Stimulated activated CD4-positive, alpha-beta T cell treated with anti-CD3 and anti-CD28 coated beads, Interleukin-2, amount 100 ng/mL, for 48 hours (primary cell): ENCODE measurements at regions not wholly inside any gene's neighbourhood (a gene's known extent, or its start where the extent isn't known, plus 50 kb on each side); places are given as distances from the start of the nearest gene placed in this dataset.
"Not testable (repeated sequence)": the region's sequence is repeated elsewhere in the genome, so short reads cannot be mapped to it uniquely, and the experiment has no call there.

Experiments
- DNase-seq, 2 donors: peaks; one replicate each; pipeline ENCODE4 v3.0.0-alpha.2; 2020

DNA sequence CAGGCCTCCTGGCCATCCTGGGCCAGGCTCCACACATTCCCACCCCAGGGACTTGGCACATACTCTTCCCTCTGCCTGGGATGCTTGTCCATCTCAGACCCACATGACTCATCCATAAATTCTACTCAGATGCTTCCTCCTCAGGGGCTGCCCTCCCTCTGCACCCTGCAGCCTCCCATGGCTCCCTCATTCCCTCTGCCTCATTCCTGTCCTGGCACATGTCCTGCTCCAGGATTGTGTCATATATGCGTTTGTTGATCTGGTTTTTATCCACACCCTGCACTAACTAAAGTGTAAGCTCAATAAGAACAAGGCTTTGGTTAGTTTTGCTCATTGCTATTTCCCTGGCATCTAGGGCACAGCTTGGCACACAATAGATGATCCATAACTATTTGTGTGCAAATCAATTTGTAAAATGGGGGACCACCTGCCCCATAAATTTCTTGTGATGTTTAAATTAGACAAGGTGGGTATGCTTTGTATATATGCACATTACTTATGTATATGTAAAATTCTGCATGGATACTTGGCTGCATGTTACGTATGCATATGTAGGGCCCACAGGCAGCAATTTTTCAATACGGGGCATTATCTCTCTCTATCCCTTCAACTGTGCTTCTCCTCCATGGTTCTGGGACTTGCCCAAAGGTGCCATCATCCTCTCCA, 191.4 kb downstream of the PTPRU start:
- DNase-seq: no peak

DNA sequence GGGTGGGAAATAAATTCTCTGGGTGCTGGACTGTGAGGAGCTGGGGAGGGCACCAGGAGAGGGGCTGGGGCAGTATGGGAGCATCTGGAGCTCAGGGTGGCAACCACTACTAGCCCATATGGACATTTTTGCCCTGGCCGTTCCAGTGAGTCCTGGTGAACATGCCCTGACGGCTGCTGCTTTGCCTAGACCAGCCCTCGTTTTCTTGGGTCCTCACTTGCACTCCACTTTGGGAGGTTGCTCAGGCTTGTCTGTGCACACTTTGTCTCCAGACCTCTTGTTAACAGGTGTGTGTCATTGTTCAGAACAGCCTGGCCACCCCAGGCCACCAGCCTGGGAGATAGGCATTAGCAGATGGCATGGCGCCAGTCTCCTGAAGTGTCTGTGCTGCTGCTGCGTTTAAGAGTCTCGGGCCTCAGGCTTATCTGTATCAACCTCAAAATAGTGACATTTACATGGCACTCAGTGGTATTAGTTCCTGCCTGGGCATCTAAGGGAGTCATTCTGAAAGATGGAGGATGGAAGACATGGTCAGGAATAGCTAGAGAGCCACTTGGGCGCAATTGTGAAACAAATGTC, 190.5 kb downstream of the PTPRU start:
- DNase-seq: no peak

DNA sequence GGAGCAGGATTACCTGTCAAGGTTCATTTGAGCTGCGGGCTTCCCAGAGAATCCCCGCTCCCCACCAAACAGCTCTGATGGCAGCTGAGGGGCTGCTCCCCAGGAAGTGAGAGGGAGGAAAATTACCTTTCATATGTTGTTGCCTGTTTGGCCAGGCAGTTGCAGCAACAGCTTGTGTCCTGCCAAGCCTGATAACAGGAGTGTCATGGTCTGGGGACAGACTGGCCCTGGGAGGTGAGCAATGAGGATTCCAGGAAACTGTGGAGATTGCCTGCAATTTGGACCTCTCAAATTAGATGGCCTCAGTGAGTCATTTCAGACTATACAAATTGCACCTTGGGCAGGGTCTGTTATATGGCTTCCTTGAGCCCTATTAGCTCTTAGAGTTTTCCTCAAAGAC, 189.3 kb downstream of the PTPRU start:
- no peak for DNase-seq

- no peak for DNase-seq
Measured at GRCh38 chr1:29424266-29424665, 187.9 kb downstream of the PTPRU start.

DNA sequence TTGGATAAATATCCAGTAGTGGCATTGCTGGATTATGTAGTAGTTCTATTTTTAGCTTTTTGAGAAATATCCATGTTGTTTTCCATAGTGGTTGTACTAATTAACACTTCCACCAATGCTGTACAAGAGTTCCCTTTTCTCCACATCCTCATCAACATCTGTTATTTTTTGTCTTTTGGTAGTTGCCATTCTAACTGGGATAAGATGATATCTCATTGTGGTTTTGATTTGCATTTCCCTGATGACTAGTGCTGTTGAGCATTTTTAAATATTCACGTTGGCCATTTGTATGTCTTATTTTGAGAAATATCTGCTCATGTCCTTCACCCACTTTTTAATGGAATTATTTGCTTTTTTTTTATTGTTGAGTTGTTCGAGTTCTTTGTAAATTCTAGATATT, 183.9 kb downstream of the PTPRU start:
- DNase-seq: no peak

DNA sequence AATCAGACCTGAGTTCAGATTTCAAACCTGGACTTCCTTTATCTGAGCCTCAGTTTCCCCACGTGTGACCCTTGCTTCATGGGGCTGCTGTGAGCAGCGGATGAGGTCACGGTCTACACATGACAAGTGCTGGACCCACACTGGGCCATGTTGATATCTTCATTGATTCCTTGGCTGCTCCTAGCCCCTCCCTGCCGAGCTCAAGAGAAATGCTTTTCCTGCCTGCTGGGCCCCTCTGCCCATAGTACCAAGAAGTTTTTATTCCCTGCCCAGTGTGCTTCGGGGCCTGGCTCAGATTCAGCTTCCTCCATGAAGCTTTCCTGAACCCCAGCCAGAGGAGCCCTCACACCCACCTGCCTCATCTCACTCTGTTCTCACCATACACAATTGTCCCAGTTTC, 181.6 kb downstream of the PTPRU start:
- no peak for DNase-seq

GRCh38 chr1:29417147-29417858, 181.0 kb downstream of the PTPRU start:
- no peak for DNase-seq

DNA sequence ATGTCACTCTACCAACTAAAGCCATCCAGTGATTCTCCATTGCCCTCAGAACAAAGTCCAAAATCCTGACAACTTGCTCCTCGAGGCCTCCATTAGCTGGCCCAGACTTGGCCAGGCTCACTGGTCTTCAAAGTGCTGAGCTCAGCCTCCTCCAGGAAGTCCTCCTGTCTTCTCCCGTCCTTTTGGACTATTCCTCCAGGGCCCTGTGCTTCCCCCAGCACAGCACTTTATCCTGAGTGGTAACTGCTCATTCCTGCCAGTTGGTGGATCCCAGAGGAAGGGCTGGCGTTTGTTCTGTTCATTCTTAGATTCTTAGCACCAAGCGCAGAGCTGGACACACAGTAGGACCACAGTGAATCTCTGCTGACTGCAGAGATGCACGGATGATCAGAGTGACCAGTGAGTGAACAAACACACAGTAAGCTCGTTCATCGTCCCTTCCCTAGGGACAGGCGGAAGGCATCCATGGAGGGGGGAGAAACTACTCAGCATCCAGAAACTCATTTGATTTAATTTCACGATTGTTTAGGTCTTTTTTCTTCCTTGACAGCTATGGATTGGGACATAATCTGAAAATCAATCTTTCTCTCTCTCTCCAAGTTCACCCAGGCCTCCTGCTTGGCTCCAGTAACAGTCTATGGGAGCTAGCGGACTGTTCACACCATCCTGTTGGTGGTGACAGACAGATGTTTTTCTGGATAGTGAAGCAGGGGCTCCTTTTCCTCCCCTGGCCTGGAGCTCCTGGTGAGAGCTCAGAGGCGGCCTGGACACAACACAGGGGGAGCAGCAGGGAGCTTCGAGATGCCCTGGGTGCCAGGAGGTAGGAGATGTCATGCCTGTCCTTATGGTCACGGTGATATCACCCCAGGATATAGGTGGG, 180.2 kb downstream of the PTPRU start:
- DNase-seq: no peak

DNA sequence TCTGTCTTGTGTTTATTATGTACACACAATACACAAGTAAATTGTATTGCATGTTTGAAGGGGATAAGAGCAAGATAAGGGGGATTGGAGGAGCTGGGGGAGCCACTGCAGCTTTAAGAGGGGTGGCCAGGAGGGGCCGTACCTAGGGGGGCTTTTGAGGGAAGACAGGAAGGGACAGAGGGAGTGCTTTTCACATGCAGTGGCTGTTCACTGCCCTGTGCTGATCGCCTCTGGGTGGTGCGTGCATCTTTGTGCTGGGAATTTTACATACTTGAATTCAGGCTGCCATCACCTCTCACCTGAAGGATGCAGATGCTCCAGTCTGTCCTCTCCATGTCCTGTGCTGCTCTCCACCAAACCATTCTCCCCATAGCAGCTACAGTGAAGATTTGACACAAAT, 179.5 kb downstream of the PTPRU start:
- DNase-seq: no peak

DNA sequence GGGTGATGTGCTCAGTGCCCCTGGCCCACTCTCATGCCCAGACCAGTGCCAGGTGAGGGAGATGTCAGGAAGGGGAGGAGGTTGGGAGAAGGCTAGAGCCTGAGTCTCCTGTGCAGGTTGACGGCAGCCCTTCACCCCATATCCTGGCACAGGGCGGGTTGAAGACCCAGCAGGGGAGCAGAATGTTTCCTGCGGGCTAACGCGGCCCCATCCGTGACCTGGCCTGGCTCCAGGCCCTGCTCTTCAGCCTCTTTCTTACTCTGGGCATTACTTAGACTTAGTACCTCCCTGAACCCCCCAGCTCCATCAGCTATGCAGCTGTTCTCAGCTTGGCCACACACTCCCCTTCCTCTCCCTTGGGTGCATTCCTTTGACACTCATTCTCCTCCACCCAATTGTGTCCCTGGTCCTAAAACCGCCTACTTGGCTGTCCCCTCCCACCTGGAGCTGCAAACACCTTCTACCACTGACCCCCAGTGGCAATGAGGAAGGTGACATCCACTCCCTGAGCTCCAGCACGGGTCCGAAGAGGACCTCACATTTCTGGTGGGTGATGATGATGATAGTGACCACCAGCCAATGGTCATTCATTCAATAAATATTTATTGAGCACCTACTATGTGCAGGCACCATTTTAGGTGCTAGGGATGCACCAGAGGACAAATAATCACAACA, 179.0 kb downstream of the PTPRU start:
- no peak for DNase-seq

DNA sequence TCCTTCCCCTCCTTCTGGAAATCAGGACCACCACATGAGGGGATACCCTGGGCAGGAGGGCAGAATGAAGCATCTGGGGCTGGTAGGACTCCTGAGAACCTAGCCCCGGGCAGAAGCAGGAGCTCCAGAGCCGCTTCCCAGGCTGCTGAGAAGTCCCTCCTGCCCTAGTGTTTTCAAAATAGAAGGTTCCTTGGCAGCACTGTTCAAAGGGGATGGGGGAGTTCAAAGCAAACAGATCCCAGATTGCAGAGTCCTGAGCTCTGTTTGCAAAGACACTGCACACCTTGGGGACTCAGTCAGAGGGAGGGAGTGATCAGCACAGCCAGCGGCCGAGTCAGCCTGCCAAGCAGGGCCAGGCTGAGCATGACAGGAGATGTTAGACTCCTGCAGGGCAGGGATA, 177.8 kb downstream of the PTPRU start:
- DNase-seq: no peak

GRCh38 chr1:29413661-29414060, 177.3 kb downstream of the PTPRU start:
- no peak for DNase-seq

DNA sequence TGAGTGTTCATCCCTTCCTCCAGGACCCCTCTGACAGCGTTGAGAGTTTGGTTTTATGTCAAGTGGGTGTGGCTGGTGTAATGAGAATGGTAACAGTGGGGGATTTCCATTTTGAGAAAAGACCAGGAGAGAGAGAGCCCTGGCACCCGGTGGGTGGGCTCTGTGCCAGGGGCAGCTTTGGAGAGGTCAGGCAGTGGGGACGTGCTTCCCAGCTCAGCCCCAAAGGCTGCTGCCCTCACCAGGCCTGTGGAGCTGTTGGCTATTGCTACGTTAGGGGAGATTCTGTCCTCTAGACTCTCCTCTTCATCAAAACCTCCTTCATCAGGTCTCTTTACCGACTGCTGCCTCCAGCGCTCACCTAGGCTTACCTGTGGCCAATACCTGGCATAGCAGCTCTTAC, 176.3 kb downstream of the PTPRU start:
- DNase-seq: no peak

- no peak for DNase-seq
Measured at GRCh38 chr1:29410476-29410875, 174.2 kb downstream of the PTPRU start.

DNA sequence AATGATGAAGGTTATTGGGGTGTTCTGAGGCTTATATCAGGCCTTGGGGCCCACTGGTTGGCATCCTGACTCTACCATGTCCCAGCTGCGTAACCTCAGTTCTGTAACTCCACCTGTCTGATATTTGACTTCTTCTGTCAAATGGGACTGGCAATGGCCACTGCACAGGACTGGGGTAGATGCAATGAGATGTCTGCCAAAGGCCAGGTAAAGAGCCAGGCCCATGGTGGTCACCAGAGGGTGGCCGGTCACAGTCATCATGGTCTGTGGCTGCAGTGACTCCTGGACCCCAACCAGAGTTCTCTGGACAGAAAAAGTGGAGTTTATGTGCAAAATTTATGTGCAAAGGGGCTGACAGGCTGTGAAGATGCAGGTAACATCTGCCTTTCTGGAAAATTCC, 173.3 kb downstream of the PTPRU start:
- no peak for DNase-seq

- no peak for DNase-seq
Measured at GRCh38 chr1:29408831-29409605, 172.7 kb downstream of the PTPRU start.

DNA sequence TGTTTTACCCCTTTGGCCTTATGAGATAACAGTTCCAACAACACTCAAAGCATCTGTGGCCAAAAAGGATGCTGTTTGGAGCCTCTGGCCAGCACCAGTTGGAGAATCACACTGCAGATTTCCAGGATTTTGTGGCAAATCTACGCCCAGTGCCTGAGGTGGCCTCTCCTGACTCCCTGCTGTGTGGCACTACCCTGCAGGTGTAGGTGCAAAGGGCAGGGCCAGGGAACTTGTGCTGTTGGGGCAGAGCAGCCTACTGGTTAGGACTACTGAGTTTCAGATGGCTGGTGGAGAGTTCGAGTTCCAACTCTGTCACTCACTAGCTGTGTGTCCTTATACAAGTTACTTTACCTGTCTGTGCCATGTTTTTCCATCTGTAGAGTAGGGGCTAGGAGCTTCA, 170.5 kb downstream of the PTPRU start:
- no peak for DNase-seq

DNA sequence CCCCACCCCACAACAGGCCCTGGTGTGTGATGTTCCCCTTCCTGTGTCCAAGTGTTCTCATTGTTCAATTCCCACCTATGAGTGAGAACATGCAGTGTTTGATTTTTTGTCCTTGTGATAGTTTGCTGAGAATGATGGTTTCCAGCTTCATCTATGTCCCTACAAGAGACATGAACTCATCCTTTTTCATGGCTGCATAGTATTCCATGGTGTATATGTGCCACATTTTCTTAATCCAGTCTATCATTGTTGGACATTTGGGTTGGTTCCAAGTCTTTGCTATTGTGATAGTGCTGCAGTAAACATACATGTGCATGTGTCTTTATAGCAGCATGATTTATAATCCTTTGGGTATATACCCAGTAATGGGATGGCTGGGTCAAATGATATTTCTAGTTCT, 163.9 kb downstream of the PTPRU start:
- not testable (repeated sequence) for DNase-seq

- DNase-seq: no peak
Measured at GRCh38 chr1:29399465-29399864, 163.1 kb downstream of the PTPRU start.

GRCh38 chr1:29398431-29398830, 162.1 kb downstream of the PTPRU start:
- DNase-seq: no peak

DNA sequence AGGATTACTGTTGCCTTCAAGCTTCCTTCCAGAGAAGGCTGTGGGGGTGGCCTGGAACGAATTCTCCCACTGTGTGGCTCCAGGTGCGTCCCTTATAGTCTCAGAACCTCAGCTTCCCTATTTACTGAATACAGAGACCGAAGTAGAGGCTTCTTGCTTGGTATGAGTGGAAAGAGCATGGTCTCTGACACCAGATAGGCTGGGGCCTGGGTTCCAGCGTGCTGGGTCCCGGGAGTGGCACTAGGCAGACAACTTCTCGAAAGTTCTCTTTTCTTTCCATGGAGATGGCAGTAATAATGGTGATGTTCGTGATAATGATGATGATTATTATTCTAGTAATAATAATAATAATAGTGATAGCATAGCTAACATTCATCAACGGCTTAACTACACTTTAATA, 161.7 kb downstream of the PTPRU start:
- no peak for DNase-seq

DNA sequence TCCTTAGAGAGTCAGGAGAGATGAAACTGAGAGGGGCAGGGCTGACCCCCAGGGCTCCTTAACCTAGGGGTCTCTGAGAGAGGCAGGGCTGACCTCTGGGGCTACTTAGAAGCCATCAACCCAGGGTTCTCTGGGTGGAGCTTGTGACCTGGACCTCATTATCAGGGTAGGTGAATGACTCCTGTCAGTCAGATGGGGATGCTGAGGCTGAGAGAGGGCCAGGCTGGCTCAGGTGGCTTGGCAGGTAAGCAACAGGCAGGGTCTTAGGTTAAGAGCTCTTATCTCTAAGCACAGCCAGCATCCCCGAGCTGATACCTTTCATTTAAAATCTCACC, 160.9 kb downstream of the PTPRU start:
- no peak for DNase-seq
